Neuronal stem cell (in vitro differentiated cells): ENCODE measurements at regions not wholly inside any gene's neighbourhood (a gene's known extent, or its start where the extent isn't known, plus 50 kb on each side); places are given as distances from the start of the nearest gene placed in this dataset.

ENCODE experiments used
- DNase-seq: peaks from one replicate; pipeline ENCODE4 v3.0.0-alpha.2; 2013; ENCODE audit warnings: low spot score
- H2AFZ ChIP-seq: one replicate; pipeline ENCODE4 v1.6.1; 2013; ENCODE audit warnings: mild to moderate bottlenecking, low read length, inconsistent platforms
- H2AK5ac ChIP-seq: 2 replicates; pipeline ENCODE4 v1.6.1; 2013; ENCODE audit warnings: low read depth, mild to moderate bottlenecking, inconsistent platforms, low read length, moderate library complexity, mixed read lengths
- H2BK120ac ChIP-seq: 2 replicates; pipeline ENCODE4 v1.6.1; 2013; ENCODE audit warnings: low read depth, mild to moderate bottlenecking, inconsistent platforms, low read length, moderate library complexity, mixed read lengths
- H2BK12ac ChIP-seq: one replicate; pipeline ENCODE4 v1.6.1; 2013; ENCODE audit warnings: low read length, inconsistent platforms
- H2BK15ac ChIP-seq: 2 replicates; pipeline ENCODE4 v1.6.1; 2013; ENCODE audit warnings: mild to moderate bottlenecking, low read length, inconsistent platforms, mixed read lengths
- H2BK5ac ChIP-seq: one replicate; pipeline ENCODE4 v1.6.1; 2013; ENCODE audit warnings: inconsistent platforms, mild to moderate bottlenecking, low read length, moderate library complexity
- H3K14ac ChIP-seq: one replicate; pipeline ENCODE4 v1.6.1; 2013; ENCODE audit warnings: low read length, inconsistent platforms
- H3K18ac ChIP-seq: 2 replicates; pipeline ENCODE4 v1.6.1; 2013; ENCODE audit warnings: low read length, inconsistent platforms
- H3K23ac ChIP-seq: 2 replicates; pipeline ENCODE4 v1.6.1; 2013; ENCODE audit warnings: low read depth, mild to moderate bottlenecking, mixed read lengths, low read length, inconsistent platforms; ENCODE audit not compliant: poor library complexity
- H3K27ac ChIP-seq: replicated peaks from 3 replicates; pipeline ENCODE4 v1.5.1; 2013; ENCODE audit warnings: low read length, inconsistent platforms
- H3K27me3 ChIP-seq, 3 experiments: 2 replicates each; pipeline ENCODE4 v1.6.1; 2013; ENCODE audit warnings: low read length in 3 of 3, mild to moderate bottlenecking in 2 of 3, inconsistent platforms in 1 of 3, low read depth in 1 of 3, mixed read lengths in 1 of 3, moderate library complexity in 1 of 3; ENCODE audit not compliant: control insufficient read depth in 3 of 3, insufficient read depth in 3 of 3
- H3K36me3 ChIP-seq, 2 donors: replicated peaks in 1 of 2; 2 replicates each; pipeline ENCODE4 v1.6.1; 2013; ENCODE audit warnings: low read length in 2 of 2; ENCODE audit not compliant: control insufficient read depth in 2 of 2, insufficient read depth in 2 of 2
- H3K4ac ChIP-seq: 2 replicates; pipeline ENCODE4 v1.6.1; 2013; ENCODE audit warnings: inconsistent platforms, mild to moderate bottlenecking, low read length, moderate library complexity
- H3K4me1 ChIP-seq, 2 donors: 1 replicate in 1 of 2; 2 replicates in 1 of 2; pipeline ENCODE4 v1.6.1; 2013; ENCODE audit warnings: low read length in 2 of 2, low read depth in 1 of 2; ENCODE audit not compliant: control insufficient read depth in 2 of 2, insufficient read depth in 1 of 2
- H3K4me2 ChIP-seq: one replicate; pipeline ENCODE4 v1.6.1; 2013; ENCODE audit warnings: mild to moderate bottlenecking, low read length, inconsistent platforms; ENCODE audit not compliant: insufficient read depth, poor library complexity, severe bottlenecking
- H3K4me3 ChIP-seq, 2 donors: 2 replicates each; pipeline ENCODE4 v1.5.1; 2013; ENCODE audit warnings: low read length in 2 of 2, mild to moderate bottlenecking in 2 of 2, inconsistent platforms in 1 of 2, moderate library complexity in 1 of 2
- H3K79me1 ChIP-seq: one replicate; pipeline ENCODE4 v1.6.1; 2013; ENCODE audit warnings: low read depth, mild to moderate bottlenecking, inconsistent platforms, low read length, moderate library complexity
- H3K9ac ChIP-seq: one replicate; pipeline ENCODE4 v1.6.1; 2013; ENCODE audit warnings: mild to moderate bottlenecking, low read depth, low read length, inconsistent platforms; ENCODE audit not compliant: poor library complexity
- H3K9me3 ChIP-seq, 2 donors: replicated peaks in 1 of 2; 2 replicates each; pipeline versions ENCODE3 to v1.6.1; 2013; ENCODE audit warnings: low read length in 2 of 2, mild to moderate bottlenecking in 2 of 2, inconsistent platforms in 1 of 2, low read depth in 1 of 2, mixed read lengths in 1 of 2, moderate library complexity in 1 of 2; ENCODE audit not compliant: control insufficient read depth in 2 of 2, insufficient read depth in 1 of 2
- H4K8ac ChIP-seq: one replicate; pipeline ENCODE4 v1.6.1; 2013; ENCODE audit warnings: low read depth, mild to moderate bottlenecking, inconsistent platforms, low read length, moderate library complexity
- H4K91ac ChIP-seq: one replicate; pipeline ENCODE4 v1.6.1; 2013; ENCODE audit warnings: low read length, low read depth, mild to moderate bottlenecking, inconsistent platforms; ENCODE audit not compliant: poor library complexity
- WGBS, 2 donors: extraction: QIAGEN DNeasy Blood & Tissue Kit; methylation state at CpG; one replicate each; pipeline ENCODE4 v1.1.7; 2013; ENCODE audit warnings: missing lambda C conversion rate in 2 of 2, mixed read lengths in 1 of 2; ENCODE audit not compliant: insufficient read length in 2 of 2, insufficient replicate concordance in 1 of 2; ENCODE audit errors: extremely low coverage in 2 of 2; 5-methylcytosine and 5-hydroxymethylcytosine counted together

DNA sequence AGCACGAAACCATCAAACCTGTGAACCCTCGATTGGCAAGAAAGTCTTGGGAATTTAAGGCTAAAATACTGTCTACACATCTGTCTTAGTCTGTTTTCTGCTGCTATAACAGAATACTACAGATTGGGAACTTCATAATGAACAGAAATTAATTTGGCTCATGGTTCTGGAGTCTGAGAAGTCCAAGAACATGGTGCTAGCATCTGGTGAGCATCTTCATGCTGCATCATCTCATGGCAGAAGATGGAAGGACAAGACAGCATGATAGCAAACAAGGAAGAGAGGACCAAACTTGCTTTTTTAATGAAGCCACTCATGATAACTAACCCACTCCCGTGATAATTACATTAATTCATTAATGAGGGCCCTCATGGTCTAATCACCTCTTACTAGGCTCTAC is 102.0 kb upstream of the CDKN3 start:
- H3K36me3 ChIP-seq: no peaks in the 10 kb centered on the region
- no peak overlapping the region for H2AFZ ChIP-seq
- H2BK15ac ChIP-seq: no peak overlapping the region
- H3K4me2 ChIP-seq: no peak overlapping the region
- no peak overlapping the region for H3K14ac ChIP-seq
- H3K18ac ChIP-seq: no peak overlapping the region
- H4K8ac ChIP-seq: no peak overlapping the region
- H3K9ac ChIP-seq: no peak overlapping the region
- no peak overlapping the region for H3K23ac ChIP-seq
- no peak overlapping the region for H3K4ac ChIP-seq
- DNase-seq: no peak
- no peak overlapping the region for H4K91ac ChIP-seq
- H2BK120ac ChIP-seq: no peak overlapping the region
- WGBS, 2 donors: no CpG with 5 or more reads among the region's 3 CpGs
- no peak overlapping the region for H3K4me3 ChIP-seq
- H3K27ac ChIP-seq: no peak overlapping the region
- H2BK12ac ChIP-seq: no peak overlapping the region
- peaks cover 0 to 84% (median 0%) of the 10 kb centered on the region in 3 experiments for H3K27me3 ChIP-seq
- no peaks in the 10 kb centered on the region for H3K79me1 ChIP-seq
- peaks cover 6 to 8% of the 10 kb centered on the region in 2 donors for H3K4me1 ChIP-seq
- no peak overlapping the region for H2BK5ac ChIP-seq
- no peak overlapping the region for H2AK5ac ChIP-seq
- H3K9me3 ChIP-seq: no peaks in the 10 kb centered on the region

DNA sequence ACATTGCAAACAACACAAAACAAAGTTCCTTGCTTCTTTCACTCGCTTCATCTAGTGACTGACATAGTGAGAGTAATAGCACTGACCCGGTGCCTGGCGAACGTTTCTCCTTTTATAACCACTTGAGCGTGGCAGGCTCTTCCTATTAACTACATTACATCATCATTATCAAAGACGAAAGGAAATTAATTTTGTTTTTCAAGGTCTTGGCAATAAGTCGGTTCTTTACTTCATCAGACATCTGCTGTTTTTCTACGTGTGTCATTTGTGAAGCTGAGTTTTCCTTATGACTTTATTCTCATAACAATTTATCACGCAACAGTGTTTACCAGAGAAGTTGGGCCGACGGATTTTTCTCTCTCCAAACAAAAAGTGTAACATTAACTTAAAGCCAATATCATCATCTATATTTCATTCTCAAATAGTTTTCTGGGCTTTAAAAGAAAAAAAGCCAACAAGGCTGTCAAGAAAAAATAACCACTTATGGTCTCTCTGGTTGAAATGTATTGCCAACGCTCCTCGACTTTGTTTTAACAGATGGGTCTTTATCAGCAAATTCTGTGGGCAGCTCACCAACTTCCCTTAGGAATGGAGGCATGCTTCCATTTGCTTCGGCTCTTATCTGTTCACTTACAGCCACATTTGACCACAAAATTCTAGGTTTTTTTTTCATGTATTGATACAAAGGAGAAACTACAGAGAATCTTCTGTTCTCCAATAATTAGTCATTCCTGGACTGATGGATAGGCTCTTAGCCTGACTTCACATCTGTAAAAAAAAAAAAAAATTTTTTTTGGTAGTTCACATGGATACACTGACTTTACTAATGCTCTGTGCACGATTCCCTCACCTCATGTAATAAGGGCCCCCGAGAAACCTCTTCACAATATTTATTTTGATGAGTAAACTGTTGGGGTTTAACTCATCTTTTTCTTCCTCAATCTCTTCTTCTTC is 97.1 kb upstream of the CDKN3 start:
- Histone ChIP-seq H3K4ac (no peak overlapping the region), H2BK120ac (no peak overlapping the region), H2BK12ac (no peak overlapping the region), H3K27ac (no peak overlapping the region), H3K18ac (no peak overlapping the region), H3K14ac (no peak overlapping the region), H3K9ac (no peak overlapping the region), H4K91ac (no peak overlapping the region), H3K4me3 (no peak overlapping the region), H2BK5ac (no peak overlapping the region), H3K79me1 (no peaks in the 10 kb centered on the region), H3K27me3 (peaks cover 0 to 75% (median 0%) of the 10 kb centered on the region in 3 experiments), H3K36me3 (no peaks in the 10 kb centered on the region), H3K9me3 (no peaks in the 10 kb centered on the region), H4K8ac (no peak overlapping the region), H3K4me1 (no peaks in the 10 kb centered on the region), H3K23ac (no peak overlapping the region), H2AK5ac (no peak overlapping the region), H2AFZ (no peak overlapping the region), H2BK15ac (no peak overlapping the region), H3K4me2 (no peak overlapping the region)
- DNase-seq: no peak
- WGBS, 2 donors: no CpG with 5 or more reads among the region's 16 CpGs

DNA sequence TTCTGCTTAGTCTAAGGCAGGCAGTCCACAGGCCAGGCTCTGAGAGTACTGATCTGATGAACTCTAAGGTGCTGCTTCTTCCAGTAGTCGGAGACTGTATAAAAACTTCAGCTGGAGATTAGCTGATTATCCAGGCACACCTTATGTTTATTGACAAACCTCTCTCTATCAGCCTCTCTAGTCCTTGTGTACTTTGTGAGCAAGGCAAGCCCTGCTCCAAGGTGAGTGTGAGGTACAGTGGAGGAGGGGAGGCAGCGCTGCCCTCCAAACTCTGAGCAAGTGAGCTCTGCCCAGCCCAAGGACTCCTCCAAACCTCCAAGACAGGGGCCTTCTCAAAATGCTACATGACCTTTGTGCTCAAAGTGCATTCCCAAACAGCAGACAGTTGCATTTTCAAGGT is 95.9 kb upstream of the CDKN3 start:
- Histone ChIP-seq H2BK15ac (no peak overlapping the region), H3K36me3 (no peaks in the 10 kb centered on the region), H4K8ac (no peak overlapping the region), H3K23ac (no peak overlapping the region), H2BK12ac (no peak overlapping the region), H3K9me3 (no peaks in the 10 kb centered on the region), H3K14ac (no peak overlapping the region), H4K91ac (no peak overlapping the region), H2BK5ac (no peak overlapping the region), H3K27ac (no peak overlapping the region), H3K4me2 (no peak overlapping the region), H2AFZ (no peak overlapping the region), H3K18ac (no peak overlapping the region), H2AK5ac (no peak overlapping the region), H3K4ac (no peak overlapping the region), H3K79me1 (no peaks in the 10 kb centered on the region), H3K27me3 (peaks cover 0 to 76% (median 0%) of the 10 kb centered on the region in 3 experiments), H3K4me3 (no peak overlapping the region), H2BK120ac (no peak overlapping the region), H3K4me1 (no peaks in the 10 kb centered on the region), H3K9ac (no peak overlapping the region)
- no peak for DNase-seq
- WGBS, 2 donors: no CpG with 5 or more reads among the region's 2 CpGs

DNA sequence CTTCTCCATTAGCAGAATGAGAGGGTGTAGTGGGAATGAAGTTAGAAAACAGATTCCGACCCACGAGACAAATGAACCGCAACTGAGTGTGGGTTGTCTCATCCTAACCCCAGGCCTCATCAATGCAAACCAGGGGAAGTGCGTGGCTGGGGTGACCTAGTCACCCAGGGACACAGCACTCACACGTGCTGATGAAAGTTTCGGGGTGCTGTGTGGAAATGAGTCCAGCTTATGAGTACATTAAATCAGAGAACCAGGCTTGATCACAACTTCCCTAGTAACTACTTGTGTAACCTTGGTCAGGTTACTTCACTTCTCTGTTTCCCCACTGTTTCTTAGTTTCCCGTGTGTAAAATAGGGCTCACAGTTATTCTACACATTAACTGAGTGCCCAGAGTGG is 95.4 kb upstream of the CDKN3 start:
- Histone ChIP-seq H3K4ac (no peak overlapping the region), H3K9ac (no peak overlapping the region), H2AFZ (no peak overlapping the region), H3K27me3 (peaks cover 0 to 72% (median 0%) of the 10 kb centered on the region in 3 experiments), H4K8ac (no peak overlapping the region), H3K23ac (no peak overlapping the region), H3K27ac (no peak overlapping the region), H3K14ac (no peak overlapping the region), H4K91ac (no peak overlapping the region), H3K4me2 (no peak overlapping the region), H2AK5ac (no peak overlapping the region), H3K36me3 (no peaks in the 10 kb centered on the region), H2BK15ac (no peak overlapping the region), H2BK12ac (no peak overlapping the region), H3K18ac (no peak overlapping the region), H3K9me3 (no peaks in the 10 kb centered on the region), H2BK5ac (no peak overlapping the region), H3K4me1 (no peaks in the 10 kb centered on the region), H3K79me1 (no peaks in the 10 kb centered on the region), H3K4me3 (no peak overlapping the region), H2BK120ac (no peak overlapping the region)
- no peak for DNase-seq
- no CpG with 5 or more reads among the region's 7 CpGs for WGBS, 2 donors
